GM13976 (cell line): ENCODE measurements at regions not wholly inside any gene's neighbourhood (a gene's known extent, or its start where the extent isn't known, plus 50 kb on each side); places are given as distances from the start of the nearest gene placed in this dataset.
"Not testable (repeated sequence)": the region's sequence is repeated elsewhere in the genome, so short reads cannot be mapped to it uniquely, and the experiment has no call there.

ENCODE experiments used
- DNase-seq: peaks from one replicate; pipeline ENCODE4 v3.0.0; 2012; ENCODE audit warnings: low spot score
- CTCF ChIP-seq: IDR thresholded peaks from 2 replicates; pipeline ENCODE4 v1.5.1; 2012; ENCODE audit warnings: borderline replicate concordance, mild to moderate bottlenecking; ENCODE audit not compliant: insufficient read depth; ENCODE audit errors: extremely low read depth, missing control alignments, control extremely low read depth
- in situ Hi-C: fragments of 300-500 bp; cut with MboI; formaldehyde crosslinking; loops from one replicate; pipeline ENCODE4 v1.12.0; 2022; ENCODE audit warnings: low sequenced_read_pairs, mixed read lengths, inconsistent platforms; ENCODE audit not compliant: unreplicated experiment

- no peak for DNase-seq
- no peak for TF ChIP-seq CTCF
These were observed 478.7 kb upstream of the GALNTL6 start for GRCh38 chr4:171334549-171334948.

GRCh38 chr4:171308661-171309060 is 504.5 kb upstream of the GALNTL6 start:
- TF ChIP-seq CTCF = no peak
- in situ Hi-C loops = no loop called here
- no peak for DNase-seq

More at GRCh38 chr4:171334549-171334948, 478.7 kb upstream of the GALNTL6 start:
- in situ Hi-C loops = no loop called here

GRCh38 chr4:171298048-171298718 is 515.0 kb upstream of the GALNTL6 start:
- DNase-seq, in situ Hi-C loops: not testable (repeated sequence)

- DNase-seq = no peak
- in situ Hi-C loops = no loop called here
- no peak for TF ChIP-seq CTCF
These were observed 524.3 kb upstream of the GALNTL6 start for GRCh38 chr4:171288816-171289432.

- TF ChIP-seq CTCF = no peak
- in situ Hi-C loops = no loop called here
- DNase-seq = no peak
These were observed 531.8 kb upstream of the GALNTL6 start for GRCh38 chr4:171281359-171281758.

GRCh38 chr4:171279131-171279530 is 534.1 kb upstream of the GALNTL6 start:
- no peak for TF ChIP-seq CTCF
- in situ Hi-C loops = no loop called here
- no peak for DNase-seq

GRCh38 chr4:171266671-171267070 is 546.5 kb upstream of the GALNTL6 start:
- no peak for DNase-seq
- no peak for TF ChIP-seq CTCF
- in situ Hi-C loops = no loop called here
